ENCODE measurements at regions not wholly inside any gene's neighbourhood (a gene's known extent, or its start where the extent isn't known, plus 50 kb on each side); places are given as distances from the start of the nearest gene placed in this dataset.

- no peak overlapping the region for H3K27ac Mint-ChIP-seq
- intact Hi-C loops (cut with micrococcal nuclease): no loop called here
These were observed 372.3 kb upstream of the IRX2 start for GRCh38 chr5:3123763-3124157.

GRCh38 chr5:3122985-3123762 lies 371.7 kb upstream of the IRX2 start:
- H3K27me3 ChIP-seq (ENCODE audit: control insufficient read depth in 2 of 2, insufficient read depth in 2 of 2, low read length in 2 of 2): peaks cover 2 to 22% of the 10 kb centered on the region in 2 donors

More at GRCh38 chr5:3123763-3124157, 372.3 kb upstream of the IRX2 start:
- H2AFZ ChIP-seq (ENCODE audit: insufficient read depth, low read depth, low read length, poor library complexity, severe bottlenecking): no peak overlapping the region
- no CpG with 5 or more reads among the region's 1 CpG for WGBS (ENCODE audit: insufficient coverage)
- H3K27me3 ChIP-seq (ENCODE audit: control insufficient read depth in 2 of 2, insufficient read depth in 2 of 2, low read length in 2 of 2): peaks cover 2 to 16% of the 10 kb centered on the region in 2 donors
- H3K4me2 ChIP-seq (replicated peaks; ENCODE audit: extremely low read depth, low read length, poor library complexity, severe bottlenecking): no peak overlapping the region
- Mint-ChIP-seq H3K9me3 (peaks cover 0 to 18% (median 9%) of the 10 kb centered on the region in 7 donors), H3K4me3 (no peak overlapping the region), H3K36me3 (no peaks in the 10 kb centered on the region), H3K27me3 (ENCODE audit: low read depth in 3 of 3) (peaks cover 11 to 40% (median 34%) of the 10 kb centered on the region in 3 donors), H3K4me1 (no peaks in the 10 kb centered on the region)
- H3K36me3 ChIP-seq (replicated peaks in 1 of 2; ENCODE audit: control insufficient read depth in 1 of 2, insufficient read depth in 2 of 2, low read length in 2 of 2): no peaks in the 10 kb centered on the region
- H3K4me3 ChIP-seq (replicated peaks in 1 of 3; ENCODE audit: low read depth in 2 of 3, low read length in 3 of 3): no peak overlapping the region
- no peaks in the 10 kb centered on the region for H4K20me1 ChIP-seq (ENCODE audit: insufficient read depth, low read length)
- no peaks in the 10 kb centered on the region for H3K79me2 ChIP-seq (ENCODE audit: insufficient read depth, low read length)
- peaks cover 0 to 7% of the 10 kb centered on the region in 2 donors for H3K9me3 ChIP-seq (replicated peaks in 1 of 2; ENCODE audit: control insufficient read depth in 1 of 2, insufficient read depth in 1 of 2, low read length in 2 of 2)
- no peak for DNase-seq
- TF ChIP-seq CTCF (IDR thresholded peaks at IDR 0.05): no peak
- H3K9ac ChIP-seq (ENCODE audit: insufficient read depth, low read length, poor library complexity, severe bottlenecking): no peak overlapping the region
- H3K4me1 ChIP-seq (ENCODE audit: control insufficient read depth in 1 of 2, insufficient read depth in 2 of 2, low read length in 2 of 2): no peaks in the 10 kb centered on the region
- no peak overlapping the region for H3K27ac ChIP-seq (ENCODE audit: low read depth in 1 of 2, low read length in 2 of 2)

More at GRCh38 chr5:3122985-3123762, 371.7 kb upstream of the IRX2 start:
- Histone ChIP-seq H4K20me1 (ENCODE audit: insufficient read depth, low read length) (no peaks in the 10 kb centered on the region), H3K9me3 (replicated peaks in 1 of 2; ENCODE audit: control insufficient read depth in 1 of 2, insufficient read depth in 1 of 2, low read length in 2 of 2) (peaks cover 3 to 7% of the 10 kb centered on the region in 2 donors), H3K9ac (ENCODE audit: insufficient read depth, low read length, poor library complexity, severe bottlenecking) (no peak overlapping the region), H3K4me2 (replicated peaks; ENCODE audit: extremely low read depth, low read length, poor library complexity, severe bottlenecking) (no peak overlapping the region), H3K4me1 (ENCODE audit: control insufficient read depth in 1 of 2, insufficient read depth in 2 of 2, low read length in 2 of 2) (no peaks in the 10 kb centered on the region), H3K36me3 (replicated peaks in 1 of 2; ENCODE audit: control insufficient read depth in 1 of 2, insufficient read depth in 2 of 2, low read length in 2 of 2) (no peaks in the 10 kb centered on the region), H3K4me3 (replicated peaks in 1 of 3; ENCODE audit: low read depth in 2 of 3, low read length in 3 of 3) (no peak overlapping the region), H3K27ac (ENCODE audit: low read depth in 1 of 2, low read length in 2 of 2) (no peak overlapping the region), H2AFZ (ENCODE audit: insufficient read depth, low read depth, low read length, poor library complexity, severe bottlenecking) (no peak overlapping the region), H3K79me2 (ENCODE audit: insufficient read depth, low read length) (no peaks in the 10 kb centered on the region)
- Mint-ChIP-seq H3K36me3 (no peaks in the 10 kb centered on the region), H3K4me3 (peak overlapping the region in 1 of 2 donors; percentile 7), H3K9me3 (peaks cover 0 to 18% (median 11%) of the 10 kb centered on the region in 7 donors), H3K27ac (no peak overlapping the region), H3K27me3 (ENCODE audit: low read depth in 3 of 3) (peaks cover 13 to 46% (median 40%) of the 10 kb centered on the region in 3 donors), H3K4me1 (no peaks in the 10 kb centered on the region)
- intact Hi-C loops (cut with micrococcal nuclease): no loop called here
- no peak for TF ChIP-seq CTCF (IDR thresholded peaks at IDR 0.05)
- 60% methylated on average over 1 of the region's 6 CpGs for WGBS (ENCODE audit: insufficient coverage)
- DNase-seq: no peak
